Right cardiac atrium (tissue), 5 donors: ENCODE measurements at regions not wholly inside any gene's neighbourhood (a gene's known extent, or its start where the extent isn't known, plus 50 kb on each side); places are given as distances from the start of the nearest gene placed in this dataset.

Source experiments
- ATAC-seq, 2 donors: fragments of 200-7000 bp; cut with Tn5 transposase; one replicate each; pipeline versions ENCODE4 v1.8.0 to v1.9.1; 2020; ENCODE audit warnings: moderate library complexity in 2 of 2, mild to moderate bottlenecking in 1 of 2
- DNase-seq, 3 donors: peaks; one replicate each; pipeline ENCODE4 v3.0.0-alpha.2; 2020
- H3K27ac ChIP-seq: one replicate; pipeline ENCODE4 v1.5.1; 2013; ENCODE audit warnings: mild to moderate bottlenecking, low read length, control low read depth, moderate library complexity
- H3K27me3 ChIP-seq: one replicate; pipeline ENCODE4 v1.6.1; 2013; ENCODE audit not compliant: control insufficient read depth, insufficient read depth
- H3K4me1 ChIP-seq: one replicate; pipeline ENCODE4 v1.6.1; 2013; ENCODE audit warnings: low read length; ENCODE audit not compliant: control insufficient read depth, insufficient read depth
- H3K4me3 ChIP-seq: one replicate; pipeline ENCODE4 v1.5.1; 2013; ENCODE audit warnings: low read length, control low read depth
- H3K9me3 ChIP-seq: one replicate; pipeline ENCODE4 v1.6.1; 2013; ENCODE audit warnings: low read length; ENCODE audit not compliant: control insufficient read depth
- WGBS: extraction: QIAGEN DNeasy Blood & Tissue Kit; methylation state at CpG from one replicate; pipeline ENCODE4 v1.1.7; 2013; 5-methylcytosine and 5-hydroxymethylcytosine counted together
- intact Hi-C, 4 donors: fragments of 100-400 bp; cut with DNase I; formaldehyde crosslinking; loops; one replicate each; pipeline versions ENCODE4 v1.11.0 to v1.14.0; 2022 to 2023
- donor health status: healthy with polysubstance abuse.
- donor health status: DM: no; HTN: yes; CAD: no.
- donor health status: DM: no; HTN: no; CAD: no.
- donor health status: DM: no; HTN: yes; CAD: no; lungs with severe emphysema.
- donor health status: DM: yes; HTN: yes; CAD: no.

DNA sequence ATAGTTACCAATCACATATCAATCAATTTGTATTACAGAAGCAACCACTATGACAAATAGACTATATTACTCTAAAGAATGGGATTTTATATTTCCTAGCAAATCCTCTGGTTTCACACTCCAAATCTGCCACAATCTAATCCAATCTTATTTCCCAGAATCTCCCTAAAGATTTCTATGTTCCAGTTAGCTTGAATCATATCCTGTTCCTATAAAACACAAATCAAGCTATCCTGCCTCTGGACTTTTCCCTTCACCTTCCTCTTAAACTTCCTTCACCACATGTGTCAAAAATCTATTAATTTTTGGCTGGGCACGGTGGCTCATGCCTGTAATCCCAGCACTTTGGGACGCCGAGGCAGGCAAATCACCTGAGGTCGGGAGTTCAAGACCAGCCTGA lies 50.0 kb downstream of the PIK3C2A start:
- Histone ChIP-seq H3K4me3 (no peak overlapping the region), H3K9me3 (no peaks in the 10 kb centered on the region), H3K27me3 (no peaks in the 10 kb centered on the region), H3K4me1 (peaks cover 11% of the 10 kb centered on the region), H3K27ac (no peak overlapping the region)
- intact Hi-C loops: no loop called here
- 83% methylated on average over 4 of the region's 4 CpGs for WGBS
- DNase-seq (no peak), ATAC-seq (no peak)

DNA sequence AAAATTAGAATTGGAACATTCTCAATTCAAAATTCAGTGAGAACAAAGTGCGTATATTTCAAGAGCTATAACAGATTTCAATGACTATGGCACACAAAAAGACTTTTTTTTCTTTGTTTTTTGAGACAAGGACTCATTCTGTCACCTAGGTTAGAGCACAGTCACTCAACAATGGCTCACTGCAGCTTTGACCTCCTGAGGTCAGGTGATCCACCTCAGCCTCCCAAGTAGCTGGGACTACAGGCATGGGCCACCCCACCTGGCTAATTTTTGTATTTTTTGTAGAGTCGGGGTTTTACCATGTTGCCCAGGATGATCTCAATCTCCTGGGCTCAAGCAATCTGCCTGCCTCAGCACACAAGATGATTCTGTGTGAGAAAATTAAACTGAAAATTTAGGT lies 51.5 kb downstream of the PIK3C2A start:
- WGBS: 95% methylated on average over 2 of the region's 2 CpGs
- intact Hi-C loops: no loop called here
- Histone ChIP-seq H3K9me3 (no peaks in the 10 kb centered on the region), H3K27ac (no peak overlapping the region), H3K27me3 (no peaks in the 10 kb centered on the region), H3K4me3 (no peak overlapping the region), H3K4me1 (peaks cover 11% of the 10 kb centered on the region)
- ATAC-seq (no peak), DNase-seq (no peak)

DNA sequence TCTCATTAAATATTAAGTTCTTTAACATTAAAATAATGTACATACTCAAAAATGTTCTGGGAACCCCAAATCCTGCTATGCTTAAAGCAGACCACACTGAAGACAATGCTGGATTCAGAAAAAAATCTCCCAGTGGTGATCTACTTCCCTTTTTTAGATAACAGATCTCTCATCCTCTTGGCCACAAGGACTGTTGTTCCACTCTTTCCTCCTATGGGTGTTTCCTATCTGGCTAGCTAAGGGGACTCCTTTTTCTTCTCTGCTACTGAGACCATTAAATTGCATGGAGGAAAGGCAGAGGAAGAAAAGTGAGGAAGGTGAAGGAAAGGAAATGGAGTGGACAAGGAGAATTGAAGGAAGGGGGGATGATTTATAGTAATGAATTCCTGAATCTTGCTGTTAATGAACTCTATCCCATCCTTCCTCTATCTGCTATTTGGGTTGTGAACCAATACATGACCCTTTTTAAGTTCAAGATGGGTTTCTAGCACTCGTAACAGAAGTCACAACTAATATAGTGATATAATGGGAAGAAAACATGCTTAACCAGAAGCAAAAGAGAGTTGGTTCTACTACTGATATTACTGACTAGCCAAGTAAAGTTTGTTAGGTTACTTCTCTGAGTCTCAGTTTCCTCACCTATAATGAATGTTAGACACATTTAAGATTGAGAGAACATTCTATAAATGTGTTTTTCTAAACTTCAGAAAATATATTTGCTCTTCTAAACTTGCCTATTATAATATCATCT lies 53.2 kb downstream of the PIK3C2A start:
- Histone ChIP-seq H3K9me3 (no peaks in the 10 kb centered on the region), H3K27ac (no peak overlapping the region), H3K27me3 (no peaks in the 10 kb centered on the region), H3K4me3 (no peak overlapping the region), H3K4me1 (peaks cover 5% of the 10 kb centered on the region)
- peak; percentile 50 to 70 for ATAC-seq
- intact Hi-C loops: no loop called here
- DNase-seq: no peak
- 78% methylated on average over 1 of the region's 1 CpG for WGBS

DNA sequence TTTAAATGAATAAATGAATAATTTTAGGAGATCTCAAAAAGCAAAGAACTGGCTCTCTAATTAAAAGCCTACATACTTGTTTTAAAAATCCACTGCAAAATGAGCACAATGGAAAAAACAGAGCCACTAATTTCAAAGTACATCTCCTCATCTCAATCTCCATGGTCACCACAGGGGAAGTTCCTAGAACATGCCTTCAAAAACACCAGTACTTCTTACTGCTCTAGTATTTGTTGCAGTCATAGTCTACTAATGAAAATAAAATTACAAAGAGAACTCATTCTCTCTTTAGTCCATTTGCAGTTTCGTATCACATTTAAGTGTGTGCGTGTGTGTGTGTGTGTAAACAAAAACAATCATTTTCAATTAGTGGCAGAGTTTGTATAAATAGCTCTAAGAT lies 54.0 kb downstream of the PIK3C2A start:
- Histone ChIP-seq H3K4me1 (peaks cover 3% of the 10 kb centered on the region), H3K9me3 (no peaks in the 10 kb centered on the region), H3K27me3 (no peaks in the 10 kb centered on the region), H3K27ac (no peak overlapping the region), H3K4me3 (no peak overlapping the region)
- WGBS: 74% methylated on average over 2 of the region's 2 CpGs
- ATAC-seq (peak in 1 of 2 donors; percentile 59), DNase-seq (no peak)
- intact Hi-C loops: no loop called here

DNA sequence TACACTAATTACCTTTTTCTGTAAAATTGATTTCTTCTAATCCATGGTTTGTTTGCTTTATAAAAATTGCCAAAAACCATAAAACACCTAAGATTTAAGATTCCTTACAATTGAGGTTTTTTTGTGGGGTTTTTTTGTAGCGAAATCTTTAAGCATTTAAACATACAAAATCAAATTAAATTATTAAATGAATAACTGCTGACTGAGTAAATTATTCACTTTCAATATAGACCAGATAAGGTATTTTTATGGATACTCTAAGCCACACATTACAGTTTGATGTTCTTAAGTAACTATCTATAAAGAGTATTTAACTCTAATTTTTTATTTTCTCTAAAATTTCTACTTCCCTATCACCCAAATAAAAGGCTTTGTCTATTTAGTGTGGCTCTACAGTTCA lies 55.5 kb downstream of the PIK3C2A start:
- H3K9me3 ChIP-seq: no peaks in the 10 kb centered on the region

DNA sequence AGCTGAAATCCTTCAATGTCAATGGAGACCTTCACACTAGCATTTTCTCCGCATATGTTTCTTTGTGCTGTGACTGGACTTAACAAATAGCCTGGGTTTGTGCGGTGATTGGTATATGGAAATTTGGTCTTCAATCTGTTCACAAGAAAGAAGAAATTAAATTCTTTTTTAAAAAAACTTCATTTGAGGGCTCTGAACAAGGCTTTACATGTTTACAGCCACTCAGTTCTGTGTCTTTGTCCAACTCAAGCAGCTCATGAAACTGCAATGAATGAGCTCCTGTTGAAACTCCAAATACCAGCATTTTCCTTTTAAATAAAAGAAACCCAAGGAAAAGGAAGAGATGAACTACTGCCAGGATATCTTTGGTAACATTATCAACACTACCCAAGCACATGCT lies 57.3 kb downstream of the PIK3C2A start:
- H3K4me1 ChIP-seq: peaks cover 3% of the 10 kb centered on the region
- intact Hi-C loops: no loop called here
- H3K27ac ChIP-seq: no peak overlapping the region
- DNase-seq (no peak), ATAC-seq (no peak)
- no peak overlapping the region for H3K4me3 ChIP-seq
- H3K27me3 ChIP-seq: no peaks in the 10 kb centered on the region
- no peaks in the 10 kb centered on the region for H3K9me3 ChIP-seq
- WGBS: 93% methylated on average over 2 of the region's 2 CpGs

More for the DNA sequence above, 55.5 kb downstream of the PIK3C2A start:
- ATAC-seq (no peak), DNase-seq (no peak)
- H3K4me3 ChIP-seq: no peak overlapping the region
- WGBS: 96% methylated on average over 1 of the region's 1 CpG
- H3K27ac ChIP-seq: no peak overlapping the region
- intact Hi-C loops: no loop called here
- peaks cover 3% of the 10 kb centered on the region for H3K4me1 ChIP-seq
- no peaks in the 10 kb centered on the region for H3K27me3 ChIP-seq

DNA sequence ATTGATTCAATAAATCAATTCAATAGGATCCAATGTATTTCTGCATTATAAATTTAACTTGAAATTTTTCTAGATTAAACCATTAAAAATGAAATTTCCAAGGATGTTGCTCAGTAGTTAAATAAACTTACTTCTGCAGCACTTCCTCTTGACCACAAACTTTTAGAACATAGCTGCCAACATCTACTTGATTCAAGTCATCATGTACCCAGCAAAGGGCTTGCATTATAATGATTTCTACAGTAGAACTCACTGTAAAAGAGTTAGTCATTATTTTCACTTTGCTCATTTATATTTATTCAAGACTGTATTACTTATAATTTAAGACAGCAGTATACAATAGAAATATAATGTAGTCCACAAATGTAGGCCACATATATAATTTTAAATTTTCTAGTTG lies 59.2 kb downstream of the PIK3C2A start:
- Histone ChIP-seq H3K4me3 (no peak overlapping the region), H3K9me3 (no peaks in the 10 kb centered on the region), H3K27me3 (no peaks in the 10 kb centered on the region), H3K27ac (no peak overlapping the region), H3K4me1 (peaks cover 3% of the 10 kb centered on the region)
- ATAC-seq (no peak), DNase-seq (no peak)
- intact Hi-C loops: loop anchor here in 1 of 4 donors (10.0 kb wide), 1 partner anchor 54 kb away; no protein-coding TSS in a partner anchor

DNA sequence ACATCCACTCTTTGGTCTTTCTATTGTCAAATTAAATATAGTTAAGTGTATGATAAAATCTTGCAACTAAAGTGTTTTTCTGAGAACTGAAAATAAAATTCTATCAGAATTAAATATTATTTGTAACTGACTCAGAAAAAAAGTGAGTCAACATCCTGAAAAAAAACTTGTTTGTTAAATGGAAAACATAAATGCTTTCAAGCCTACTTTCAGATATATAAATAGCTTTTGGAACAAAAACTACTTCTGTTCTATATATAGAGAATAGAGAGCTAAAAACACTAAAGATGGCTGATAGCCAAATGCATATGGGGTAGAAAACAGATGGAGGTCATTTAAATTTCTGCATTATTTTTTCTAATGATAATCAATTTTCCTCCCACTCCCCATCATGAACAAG lies 61.8 kb downstream of the PIK3C2A start:
- DNase-seq: no peak
- no peak for ATAC-seq
- Histone ChIP-seq H3K4me3 (no peak overlapping the region), H3K27ac (no peak overlapping the region), H3K4me1 (peaks cover 3% of the 10 kb centered on the region), H3K27me3 (no peaks in the 10 kb centered on the region), H3K9me3 (no peaks in the 10 kb centered on the region)
- intact Hi-C loops: loop anchor here in 1 of 4 donors (10.0 kb wide), 1 partner anchor 51 kb away; no protein-coding TSS in a partner anchor

DNA sequence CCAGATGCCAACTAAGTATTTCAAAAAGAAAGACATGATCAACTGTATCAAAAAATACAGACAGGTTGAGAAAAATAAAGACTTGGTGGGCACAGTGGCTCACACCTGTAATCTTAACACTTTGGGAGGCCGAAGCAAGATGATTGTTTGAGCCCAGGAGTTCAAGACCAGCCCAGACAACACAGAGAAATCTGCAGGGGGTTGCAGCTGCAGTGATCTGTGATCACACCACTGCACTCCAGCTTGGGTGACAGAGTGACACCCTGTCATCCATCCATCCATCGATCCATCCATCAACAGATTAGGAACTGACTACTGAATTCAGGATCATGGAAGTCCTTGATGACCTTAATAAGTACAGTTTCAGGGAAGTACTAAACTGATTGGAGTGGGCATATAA lies 65.0 kb upstream of the RPS13 start:
- Histone ChIP-seq H3K4me3 (no peak overlapping the region), H3K9me3 (no peaks in the 10 kb centered on the region), H3K27ac (no peak overlapping the region), H3K27me3 (no peaks in the 10 kb centered on the region), H3K4me1 (peaks cover 2% of the 10 kb centered on the region)
- ATAC-seq (no peak), DNase-seq (no peak)
- intact Hi-C loops: loop anchor here in 1 of 4 donors (10.0 kb wide), 1 partner anchor 48 kb away; no protein-coding TSS in a partner anchor
- WGBS: 84% methylated on average over 2 of the region's 2 CpGs

DNA sequence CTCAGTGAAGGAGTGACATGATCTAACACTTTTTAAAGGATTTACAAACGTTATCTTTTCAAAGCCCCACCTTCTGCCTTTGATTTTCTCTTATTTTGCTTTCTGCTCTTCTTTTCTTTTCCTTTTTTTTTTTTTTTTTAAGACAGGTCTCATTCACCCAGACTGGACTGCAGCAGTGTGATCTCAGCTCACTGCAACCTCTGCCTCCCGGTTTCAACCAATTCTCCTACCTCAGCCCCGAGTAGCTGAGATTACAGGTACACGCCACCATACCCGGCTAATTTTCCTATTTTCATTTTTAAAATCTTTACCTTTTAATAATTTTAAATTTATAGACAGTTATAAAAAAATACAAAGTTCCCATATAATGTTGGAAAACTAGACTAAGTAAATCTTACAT lies 63.7 kb upstream of the RPS13 start:
- intact Hi-C loops: loop anchor here in 1 of 4 donors (10.0 kb wide), 1 partner anchor 46 kb away; no protein-coding TSS in a partner anchor
- DNase-seq: no peak
- WGBS: 85% methylated on average over 5 of the region's 5 CpGs
- ATAC-seq: no peak
- no peak overlapping the region for H3K4me3 ChIP-seq
- H3K27me3 ChIP-seq: no peaks in the 10 kb centered on the region
- H3K9me3 ChIP-seq: no peaks in the 10 kb centered on the region
- no peak overlapping the region for H3K27ac ChIP-seq
- no peaks in the 10 kb centered on the region for H3K4me1 ChIP-seq

DNA sequence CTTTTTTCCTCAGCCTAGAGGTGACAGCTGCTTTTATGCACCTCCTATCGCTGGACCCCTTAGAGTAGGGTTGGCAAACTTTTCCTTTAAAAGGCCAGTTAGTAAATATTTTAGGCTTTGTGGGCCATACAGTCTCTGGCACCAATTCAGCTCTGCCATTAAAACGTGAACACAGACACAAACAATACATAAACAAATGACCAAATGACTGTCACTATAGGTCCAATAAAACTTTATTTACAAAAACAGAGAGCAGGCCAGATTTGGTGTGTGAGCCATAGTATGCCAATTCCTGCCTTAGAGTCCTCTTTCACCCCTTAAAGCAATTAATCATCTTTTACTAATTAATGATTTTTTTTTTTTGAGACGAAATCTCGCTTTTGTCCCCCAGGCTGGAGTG lies 61.1 kb upstream of the RPS13 start:
- intact Hi-C loops: no loop called here
- H3K27ac ChIP-seq: no peak overlapping the region
- H3K9me3 ChIP-seq: no peaks in the 10 kb centered on the region
- DNase-seq: no peak
- no peak overlapping the region for H3K4me3 ChIP-seq
- ATAC-seq: no peak
- no peaks in the 10 kb centered on the region for H3K27me3 ChIP-seq
- 90% methylated on average over 4 of the region's 4 CpGs for WGBS
- no peaks in the 10 kb centered on the region for H3K4me1 ChIP-seq
